Fibroblast of mammary gland (primary cell): ENCODE measurements at regions not wholly inside any gene's neighbourhood (a gene's known extent, or its start where the extent isn't known, plus 50 kb on each side); places are given as distances from the start of the nearest gene placed in this dataset.

Experiments used
- DNase-seq: peaks from one replicate; pipeline ENCODE4 v3.0.0-alpha.2; 2010; ENCODE audit warnings: low read depth
- H3K4me3 ChIP-seq: 2 replicates; pipeline ENCODE4 v1.5.1; 2011; ENCODE audit warnings: low read depth, mild to moderate bottlenecking, low read length, moderate library complexity; ENCODE audit not compliant: control insufficient read depth
- CTCF ChIP-seq: conservative IDR thresholded peaks from 2 replicates; pipeline ENCODE4 v1.5.1; 2011; ENCODE audit warnings: low read depth, low read length, inconsistent platforms; ENCODE audit not compliant: control insufficient read depth, insufficient read depth

GRCh38 chr2:211045025-211045424 lies 488.6 kb downstream of the CPS1 start:
- no peak overlapping the region for H3K4me3 ChIP-seq
- no peak for TF ChIP-seq CTCF
- DNase-seq: no peak

- no peak overlapping the region for H3K4me3 ChIP-seq
- TF ChIP-seq CTCF: no peak
- DNase-seq: no peak
These were observed 493.1 kb downstream of the CPS1 start for GRCh38 chr2:211049321-211050018.

- peak; percentile 15 for TF ChIP-seq CTCF
- H3K4me3 ChIP-seq: no peak overlapping the region
- DNase-seq: no peak
These were observed 499.0 kb downstream of the CPS1 start for GRCh38 chr2:211055438-211055837.

- no peak for TF ChIP-seq CTCF
- DNase-seq: no peak
- no peak overlapping the region for H3K4me3 ChIP-seq
These were observed 505.4 kb downstream of the CPS1 start for GRCh38 chr2:211061612-211062296.

GRCh38 chr2:211062297-211062612 lies 505.9 kb downstream of the CPS1 start:
- no peak overlapping the region for H3K4me3 ChIP-seq
- TF ChIP-seq CTCF: no peak
- DNase-seq: no peak

- TF ChIP-seq CTCF: no peak
- no peak for DNase-seq
- H3K4me3 ChIP-seq: no peak overlapping the region
These were observed 510.6 kb downstream of the CPS1 start for GRCh38 chr2:211067029-211067428.

GRCh38 chr2:211068108-211068780 lies 511.8 kb downstream of the CPS1 start:
- no peak for DNase-seq
- no peak for TF ChIP-seq CTCF

More at GRCh38 chr2:211068108-211068780, 511.8 kb downstream of the CPS1 start:
- no peak overlapping the region for H3K4me3 ChIP-seq
